Coronary artery (tissue), 2 donors: ENCODE measurements at regions not wholly inside any gene's neighbourhood (a gene's known extent, or its start where the extent isn't known, plus 50 kb on each side); places are given as distances from the start of the nearest gene placed in this dataset.

Source experiments
- DNase-seq: peaks from one replicate; pipeline ENCODE4 v3.0.0-alpha.2; 2017; ENCODE audit warnings: low spot score
- H3K27ac ChIP-seq, 2 donors: fragments of 200-600 bp; sonication (generic); one replicate each; pipeline ENCODE4 v1.5.1; 2016 to 2019
- H3K4me3 ChIP-seq: fragments of 200-600 bp; sonication (generic); 2 replicates; pipeline ENCODE4 v1.5.1; 2016; ENCODE audit warnings: mild to moderate bottlenecking, moderate library complexity
- CTCF ChIP-seq: fragments of 200-600 bp; sonication (generic); IDR thresholded peaks from one replicate; pipeline ENCODE4 v1.5.1; 2019; ENCODE audit warnings: antibody characterized with exemption

GRCh38 chr5:57698086-57698485, 215.5 kb upstream of the ACTBL2 start:
- H3K4me3 ChIP-seq: no peak overlapping the region
- peak overlapping the region; percentile 53 to 67 for H3K27ac ChIP-seq

GRCh38 chr5:57696825-57697570, 214.4 kb upstream of the ACTBL2 start:
- TF ChIP-seq CTCF: no peak
- no peak overlapping the region for H3K4me3 ChIP-seq
- peak overlapping the region; percentile 54 to 67 for H3K27ac ChIP-seq
- DNase-seq: no peak

More at GRCh38 chr5:57698086-57698485, 215.5 kb upstream of the ACTBL2 start:
- TF ChIP-seq CTCF: no peak
- DNase-seq: no peak

- DNase-seq: no peak
- H3K27ac ChIP-seq: peak overlapping the region in 1 of 2 donors; percentile 52
- no peak for TF ChIP-seq CTCF
- no peak overlapping the region for H3K4me3 ChIP-seq
Observed at GRCh38 chr5:57696389-57696769, 213.8 kb upstream of the ACTBL2 start.

GRCh38 chr5:57695706-57696388, 213.2 kb upstream of the ACTBL2 start:
- no peak for TF ChIP-seq CTCF
- H3K4me3 ChIP-seq: no peak overlapping the region
- H3K27ac ChIP-seq: peak overlapping the region in 1 of 2 donors; percentile 38
- DNase-seq: no peak

- Histone ChIP-seq H3K27ac (peak overlapping the region in 1 of 2 donors; percentile 38), H3K4me3 (no peak overlapping the region)
- no peak for DNase-seq
- no peak for TF ChIP-seq CTCF
Observed at GRCh38 chr5:57695179-57695578, 212.6 kb upstream of the ACTBL2 start.

- no peak for DNase-seq
- TF ChIP-seq CTCF: no peak
- peak overlapping the region; percentile 65 to 71 for H3K27ac ChIP-seq
- no peak overlapping the region for H3K4me3 ChIP-seq
Observed at GRCh38 chr5:57693488-57694305, 211.1 kb upstream of the ACTBL2 start.
